Fibroblast of mammary gland (primary cell): ENCODE measurements at regions not wholly inside any gene's neighbourhood (a gene's known extent, or its start where the extent isn't known, plus 50 kb on each side); places are given as distances from the start of the nearest gene placed in this dataset.

Experiments used
- DNase-seq: peaks from one replicate; pipeline ENCODE4 v3.0.0-alpha.2; 2010; ENCODE audit warnings: low read depth
- H3K4me3 ChIP-seq: 2 replicates; pipeline ENCODE4 v1.5.1; 2011; ENCODE audit warnings: low read depth, mild to moderate bottlenecking, low read length, moderate library complexity; ENCODE audit not compliant: control insufficient read depth
- TF ChIP-seq, protein P1 (sequence below): conservative IDR thresholded peaks from 2 replicates; pipeline ENCODE4 v1.5.1; 2011; ENCODE audit warnings: low read depth, low read length, inconsistent platforms; ENCODE audit not compliant: control insufficient read depth, insufficient read depth

DNA sequence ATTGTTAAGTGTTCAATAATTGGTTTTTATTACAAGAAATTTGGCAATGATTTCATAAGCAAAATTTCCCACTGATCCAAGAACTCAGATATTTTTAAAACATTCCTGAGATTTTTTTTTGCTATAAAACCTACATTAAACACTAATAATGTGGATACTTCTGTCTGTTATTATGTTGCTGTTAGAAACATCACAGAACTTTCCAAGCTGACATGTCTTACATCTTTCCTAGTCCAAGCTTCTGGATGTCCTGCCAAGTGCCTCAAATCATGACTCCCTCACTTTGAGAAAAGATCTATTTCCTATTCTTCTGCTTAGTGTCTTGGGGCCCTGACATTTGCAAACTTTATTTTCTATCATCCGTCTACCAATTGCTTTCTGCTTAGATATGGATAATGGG lies 110.8 kb downstream of the RFPL4B start:
- DNase-seq: no peak

DNA sequence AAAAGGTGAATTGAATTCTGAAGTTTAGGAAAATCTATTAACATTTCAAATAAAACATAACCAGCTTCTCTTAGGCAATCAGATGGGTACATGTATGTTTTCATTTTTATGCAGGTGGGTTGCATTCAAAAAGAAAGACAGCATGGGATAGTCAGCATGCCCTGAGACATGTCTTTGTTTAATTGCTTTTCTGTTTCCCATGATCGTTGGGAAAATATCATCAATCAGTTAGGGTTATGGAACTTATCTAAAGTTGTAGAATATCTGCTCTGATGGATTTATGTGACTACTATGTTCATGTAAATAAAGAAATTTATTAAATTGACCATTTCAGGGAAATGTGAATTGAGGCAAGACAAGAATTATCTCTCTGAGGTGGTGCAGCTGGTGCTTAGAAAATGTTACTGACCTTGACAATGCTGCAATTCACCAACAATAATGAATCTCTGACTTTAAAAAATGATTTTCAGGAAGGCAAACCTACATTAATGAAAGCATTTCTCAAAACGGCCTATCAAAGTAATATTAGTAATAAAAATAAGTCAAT lies 112.7 kb downstream of the RFPL4B start:
- no peak overlapping the region for H3K4me3 ChIP-seq
- TF ChIP-seq, protein P1, sequence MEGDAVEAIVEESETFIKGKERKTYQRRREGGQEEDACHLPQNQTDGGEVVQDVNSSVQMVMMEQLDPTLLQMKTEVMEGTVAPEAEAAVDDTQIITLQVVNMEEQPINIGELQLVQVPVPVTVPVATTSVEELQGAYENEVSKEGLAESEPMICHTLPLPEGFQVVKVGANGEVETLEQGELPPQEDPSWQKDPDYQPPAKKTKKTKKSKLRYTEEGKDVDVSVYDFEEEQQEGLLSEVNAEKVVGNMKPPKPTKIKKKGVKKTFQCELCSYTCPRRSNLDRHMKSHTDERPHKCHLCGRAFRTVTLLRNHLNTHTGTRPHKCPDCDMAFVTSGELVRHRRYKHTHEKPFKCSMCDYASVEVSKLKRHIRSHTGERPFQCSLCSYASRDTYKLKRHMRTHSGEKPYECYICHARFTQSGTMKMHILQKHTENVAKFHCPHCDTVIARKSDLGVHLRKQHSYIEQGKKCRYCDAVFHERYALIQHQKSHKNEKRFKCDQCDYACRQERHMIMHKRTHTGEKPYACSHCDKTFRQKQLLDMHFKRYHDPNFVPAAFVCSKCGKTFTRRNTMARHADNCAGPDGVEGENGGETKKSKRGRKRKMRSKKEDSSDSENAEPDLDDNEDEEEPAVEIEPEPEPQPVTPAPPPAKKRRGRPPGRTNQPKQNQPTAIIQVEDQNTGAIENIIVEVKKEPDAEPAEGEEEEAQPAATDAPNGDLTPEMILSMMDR: no peak
- DNase-seq: no peak

More for the DNA sequence above, 110.8 kb downstream of the RFPL4B start:
- TF ChIP-seq, protein P1: no peak
- no peak overlapping the region for H3K4me3 ChIP-seq

DNA sequence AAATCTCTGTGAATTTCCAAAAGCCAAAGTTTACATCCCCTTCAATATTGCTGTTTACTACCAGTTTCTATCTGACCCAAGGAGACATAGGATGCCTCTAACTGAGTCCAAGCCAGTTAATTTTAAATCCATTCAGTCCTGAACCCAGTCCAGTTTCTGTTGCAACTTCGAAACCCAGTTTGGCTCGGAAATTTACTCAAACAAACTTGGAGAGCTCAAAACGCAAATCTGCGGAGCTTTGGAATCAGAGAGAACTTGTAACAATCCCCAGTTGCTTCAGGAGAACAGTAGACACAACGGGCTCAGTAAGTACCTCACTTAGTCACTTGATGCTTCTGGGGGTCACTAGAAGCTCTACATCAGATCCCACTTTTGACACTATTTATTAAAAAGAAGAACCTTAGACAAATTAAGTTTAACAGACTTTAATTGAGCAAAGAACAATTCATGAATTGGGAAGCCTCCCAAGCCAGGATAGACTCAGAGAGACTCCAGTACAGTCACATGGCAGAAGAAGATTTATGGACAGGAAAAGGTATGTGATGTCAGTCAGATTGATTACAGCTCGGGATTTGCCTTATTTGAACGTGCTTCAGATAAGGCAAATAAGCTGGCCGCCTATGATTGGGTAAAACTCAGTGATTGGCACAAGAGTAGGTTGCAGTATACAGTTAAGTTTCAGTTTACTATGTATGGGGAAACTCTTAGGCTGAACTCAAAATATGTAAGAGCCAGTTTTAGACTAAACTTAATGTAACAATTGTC lies 118.0 kb downstream of the RFPL4B start:
- H3K4me3 ChIP-seq: no peak overlapping the region
- TF ChIP-seq, protein P1: no peak
- DNase-seq: no peak

DNA sequence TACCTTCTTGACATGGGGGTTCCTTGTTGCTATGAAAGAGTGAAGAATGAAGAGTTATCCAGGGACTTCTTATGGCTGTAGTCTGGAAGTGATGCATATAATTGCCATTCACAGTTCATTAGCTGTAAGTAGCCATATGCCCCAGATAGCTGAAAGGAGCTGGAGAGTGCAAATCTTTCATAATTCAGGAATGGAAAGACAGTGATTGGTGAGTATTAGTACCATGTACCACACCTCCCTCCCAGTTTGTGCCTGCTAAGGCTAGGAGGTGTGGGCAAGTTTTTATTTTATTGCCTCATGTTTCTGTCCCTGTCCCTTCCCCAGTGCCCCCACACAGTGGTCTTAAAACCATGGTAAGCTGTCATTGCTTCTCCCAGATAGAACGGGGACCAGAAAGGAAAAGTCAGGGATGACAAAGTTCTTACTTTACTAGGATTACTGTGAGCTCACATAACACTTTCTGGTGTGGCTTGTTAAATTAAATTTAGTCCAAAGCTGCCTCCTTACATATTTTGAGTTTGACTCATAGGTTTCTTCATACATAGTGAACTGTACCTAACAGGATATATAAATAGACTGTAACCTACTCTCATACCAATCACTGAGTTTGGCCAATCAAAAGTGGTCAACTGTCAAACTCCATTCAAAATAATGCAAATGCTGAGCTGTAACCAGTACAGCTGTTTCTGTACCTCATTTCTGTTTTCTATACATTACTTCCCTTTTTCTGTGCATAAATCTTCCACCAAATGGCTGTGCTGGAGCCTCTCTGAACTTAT lies 119.4 kb downstream of the RFPL4B start:
- DNase-seq: peak; percentile 18
- TF ChIP-seq, protein P1: no peak
- H3K4me3 ChIP-seq: no peak overlapping the region

DNA sequence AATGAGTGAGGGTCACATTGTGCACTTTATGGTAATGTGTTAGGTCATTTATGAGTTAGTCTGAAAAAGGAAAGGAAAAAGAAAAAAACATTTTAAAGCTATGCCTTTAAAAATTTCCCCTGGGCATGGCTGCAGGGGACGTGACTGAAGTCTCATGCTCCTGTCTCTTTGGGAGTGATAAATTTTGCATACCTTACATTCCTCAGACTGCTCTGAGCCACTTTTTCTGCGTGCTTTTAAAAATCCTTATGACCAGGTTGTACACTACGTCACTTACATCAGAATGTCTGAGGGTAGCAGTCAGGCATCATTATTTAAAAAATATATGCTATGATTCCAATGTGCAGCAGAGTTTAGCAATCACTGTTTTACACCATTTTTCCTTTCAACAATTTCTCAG lies 121.2 kb downstream of the RFPL4B start:
- TF ChIP-seq, protein P1: no peak
- no peak for DNase-seq
- H3K4me3 ChIP-seq: no peak overlapping the region

DNA sequence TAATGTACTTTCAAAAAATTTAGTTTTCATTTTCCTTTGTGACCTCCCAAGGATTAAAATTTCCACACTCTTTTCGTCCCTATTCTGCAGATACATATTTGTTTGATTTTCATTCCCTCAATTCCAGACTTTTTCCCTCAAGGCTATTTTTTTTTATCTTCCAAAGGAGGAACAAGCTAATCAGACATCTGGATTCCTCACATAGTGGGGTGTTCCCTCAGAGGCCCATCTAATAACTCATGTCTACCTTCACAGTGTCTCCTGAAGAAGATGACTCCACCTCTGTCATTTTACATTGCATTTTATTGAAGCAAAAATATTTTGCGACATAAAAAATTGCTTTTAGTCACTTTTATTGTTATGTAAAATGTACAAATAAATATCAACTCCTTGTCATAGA lies 122.2 kb downstream of the RFPL4B start:
- no peak for DNase-seq
- TF ChIP-seq, protein P1: no peak
- no peak overlapping the region for H3K4me3 ChIP-seq
